NCI-H526 (cell line): ENCODE measurements at regions not wholly inside any gene's neighbourhood (a gene's known extent, or its start where the extent isn't known, plus 50 kb on each side); places are given as distances from the start of the nearest gene placed in this dataset.

Experiments
- DNase-seq, 2 experiments: peaks; one replicate each; lab custom pipeline; 2025; lab: John Stamatoyannopoulos, UW

- no peak for DNase-seq
These were observed 77.4 kb upstream of the OSR1 start for GRCh38 chr2:19435815-19436214.

- no peak for DNase-seq
These were observed 76.0 kb upstream of the OSR1 start for GRCh38 chr2:19434413-19434812.

- DNase-seq: no peak
These were observed 68.5 kb upstream of the OSR1 start for GRCh38 chr2:19426941-19427340.

GRCh38 chr2:19426144-19426543 is 67.7 kb upstream of the OSR1 start:
- no peak for DNase-seq

- DNase-seq: no peak
These were observed 67.0 kb upstream of the OSR1 start for GRCh38 chr2:19425419-19425818.

GRCh38 chr2:19419211-19419880 is 60.9 kb upstream of the OSR1 start:
- DNase-seq: no peak

GRCh38 chr2:19416784-19417684 is 58.6 kb upstream of the OSR1 start:
- DNase-seq: no peak

GRCh38 chr2:19416083-19416482 is 57.7 kb upstream of the OSR1 start:
- DNase-seq: no peak

GRCh38 chr2:19409046-19409445 is 50.6 kb upstream of the OSR1 start:
- no peak for DNase-seq

GRCh38 chr2:19408592-19408991 is 50.2 kb upstream of the OSR1 start:
- no peak for DNase-seq
